Osteoblast (primary cell): ENCODE measurements at regions not wholly inside any gene's neighbourhood (a gene's known extent, or its start where the extent isn't known, plus 50 kb on each side); places are given as distances from the start of the nearest gene placed in this dataset.

ENCODE experiments used
- DNase-seq: peaks from one replicate; pipeline ENCODE4 v3.0.0; 2011; ENCODE audit warnings: low spot score, mixed read lengths; ENCODE audit not compliant: insufficient read length; ENCODE audit errors: missing footprints
- H2AFZ ChIP-seq: 2 replicates; pipeline ENCODE4 v1.6.0; 2011; ENCODE audit warnings: mild to moderate bottlenecking, low read length
- H3K27ac ChIP-seq: 2 replicates; pipeline ENCODE4 v1.5.1; 2011; ENCODE audit warnings: mild to moderate bottlenecking, low read depth, low read length, moderate library complexity
- H3K27me3 ChIP-seq: 2 replicates; pipeline ENCODE4 v1.6.0; 2012; ENCODE audit warnings: mild to moderate bottlenecking, control low read depth, inconsistent platforms, low read length, moderate library complexity; ENCODE audit not compliant: insufficient read depth
- H3K36me3 ChIP-seq: 2 replicates; pipeline ENCODE4 v1.5.1; 2011; ENCODE audit warnings: mild to moderate bottlenecking, low read length, control low read depth, moderate library complexity; ENCODE audit not compliant: insufficient read depth
- H3K4me1 ChIP-seq: 2 replicates; pipeline ENCODE4 v1.5.1; 2011; ENCODE audit warnings: mild to moderate bottlenecking, low read length, control low read depth, moderate library complexity; ENCODE audit not compliant: insufficient read depth
- H3K4me2 ChIP-seq: 2 replicates; pipeline ENCODE4 v1.6.0; 2011; ENCODE audit warnings: mild to moderate bottlenecking, low read length; ENCODE audit not compliant: insufficient read depth
- H3K4me3 ChIP-seq: fragments of 200-600 bp; sonication (generic); 3 replicates; pipeline ENCODE4 v1.5.1; 2012; ENCODE audit warnings: mild to moderate bottlenecking, low read length, inconsistent platforms; ENCODE audit not compliant: insufficient read depth
- H3K79me2 ChIP-seq: 2 replicates; pipeline ENCODE4 v1.6.0; 2012; ENCODE audit warnings: mild to moderate bottlenecking, low read length, control low read depth, inconsistent platforms; ENCODE audit not compliant: insufficient read depth
- H3K9me3 ChIP-seq: 2 replicates; pipeline ENCODE4 v1.5.1; 2011; ENCODE audit warnings: low read depth, low read length, control low read depth
- H4K20me1 ChIP-seq: 2 replicates; pipeline ENCODE4 v1.6.0; 2012; ENCODE audit warnings: mild to moderate bottlenecking, low read length, control low read depth; ENCODE audit not compliant: insufficient read depth
- CTCF ChIP-seq: IDR thresholded peaks from 2 replicates; pipeline ENCODE4 v1.5.1; 2011; ENCODE audit warnings: mild to moderate bottlenecking, low read depth, low read length, moderate library complexity; ENCODE audit errors: extremely low read depth

GRCh38 chr5:153403470-153403869 is 87.0 kb upstream of the GRIA1 start:
- no peaks in the 10 kb centered on the region for H3K79me2 ChIP-seq
- H4K20me1 ChIP-seq: no peaks in the 10 kb centered on the region
- peaks cover 3% of the 10 kb centered on the region for H3K4me1 ChIP-seq
- no peak overlapping the region for H3K4me3 ChIP-seq
- DNase-seq: no peak
- H3K36me3 ChIP-seq: no peaks in the 10 kb centered on the region
- no peak overlapping the region for H2AFZ ChIP-seq
- no peaks in the 10 kb centered on the region for H3K9me3 ChIP-seq
- H3K27me3 ChIP-seq: no peaks in the 10 kb centered on the region
- H3K27ac ChIP-seq: no peak overlapping the region
- no peak for TF ChIP-seq CTCF
- no peak overlapping the region for H3K4me2 ChIP-seq

- H3K79me2 ChIP-seq: no peaks in the 10 kb centered on the region
- peak overlapping the region; percentile 40 for H2AFZ ChIP-seq
- no peaks in the 10 kb centered on the region for H3K27me3 ChIP-seq
- no peak for TF ChIP-seq CTCF
- peaks cover 3% of the 10 kb centered on the region for H3K4me1 ChIP-seq
- no peak overlapping the region for H3K27ac ChIP-seq
- DNase-seq: peak; percentile 47
- H4K20me1 ChIP-seq: no peaks in the 10 kb centered on the region
- H3K36me3 ChIP-seq: no peaks in the 10 kb centered on the region
- no peak overlapping the region for H3K4me2 ChIP-seq
- no peaks in the 10 kb centered on the region for H3K9me3 ChIP-seq
- no peak overlapping the region for H3K4me3 ChIP-seq
Measured at GRCh38 chr5:153404747-153405146, 85.7 kb upstream of the GRIA1 start.

GRCh38 chr5:153421676-153422075 is 68.8 kb upstream of the GRIA1 start:
- Histone ChIP-seq H3K27ac (no peak overlapping the region), H3K36me3 (no peaks in the 10 kb centered on the region), H3K79me2 (no peaks in the 10 kb centered on the region), H3K4me3 (no peak overlapping the region), H3K4me1 (no peaks in the 10 kb centered on the region), H2AFZ (no peak overlapping the region), H4K20me1 (no peaks in the 10 kb centered on the region), H3K4me2 (no peak overlapping the region), H3K9me3 (no peaks in the 10 kb centered on the region), H3K27me3 (peaks cover 3% of the 10 kb centered on the region)
- DNase-seq: no peak
- no peak for TF ChIP-seq CTCF

- TF ChIP-seq CTCF: peak; percentile 29
- no peaks in the 10 kb centered on the region for H3K9me3 ChIP-seq
Measured at GRCh38 chr5:153425914-153426313, 64.6 kb upstream of the GRIA1 start.

More at GRCh38 chr5:153425914-153426313, 64.6 kb upstream of the GRIA1 start:
- Histone ChIP-seq H4K20me1 (no peaks in the 10 kb centered on the region), H3K4me1 (no peaks in the 10 kb centered on the region), H3K4me2 (no peak overlapping the region), H3K36me3 (no peaks in the 10 kb centered on the region), H3K27ac (no peak overlapping the region), H3K79me2 (no peaks in the 10 kb centered on the region), H3K4me3 (no peak overlapping the region), H3K27me3 (no peaks in the 10 kb centered on the region), H2AFZ (no peak overlapping the region)
- no peak for DNase-seq
